NCI-H345 treated with DMSO at 0.1 percent for 48 hours (cell line): ENCODE measurements at regions not wholly inside any gene's neighbourhood (a gene's known extent, or its start where the extent isn't known, plus 50 kb on each side); places are given as distances from the start of the nearest gene placed in this dataset.

Experiments used
- DNase-seq: peaks from one replicate; lab custom pipeline; 2025; ENCODE audit not compliant: unreplicated experiment; lab: John Stamatoyannopoulos, UW

- no peak for DNase-seq
These were observed 511.6 kb upstream of the CELF4 start for GRCh38 chr18:38077229-38077628.

GRCh38 chr18:38076346-38077070 is 510.9 kb upstream of the CELF4 start:
- DNase-seq: no peak

GRCh38 chr18:38074298-38074876 is 508.8 kb upstream of the CELF4 start:
- no peak for DNase-seq

DNA sequence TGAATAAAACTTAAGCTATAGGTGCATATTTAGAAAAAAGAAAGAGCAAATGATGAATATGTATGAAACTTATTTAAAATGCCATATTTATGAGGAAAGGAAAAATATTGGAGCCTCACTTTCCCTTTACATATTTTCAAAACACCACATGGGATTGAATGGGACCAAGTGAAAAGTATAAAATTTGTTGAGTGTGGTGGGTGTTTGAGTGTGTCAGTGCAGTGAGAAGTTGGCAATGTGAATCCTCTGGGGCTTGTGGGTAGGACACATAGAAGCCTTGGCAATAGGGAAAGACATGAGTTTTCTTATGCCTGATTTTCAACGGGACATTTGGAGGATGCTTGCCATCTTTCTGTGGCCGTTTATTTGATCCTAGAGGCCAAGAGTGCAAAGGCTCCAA is 502.2 kb upstream of the CELF4 start:
- no peak for DNase-seq

- DNase-seq: no peak
These were observed 501.5 kb upstream of the CELF4 start for GRCh38 chr18:38067086-38067485.

DNA sequence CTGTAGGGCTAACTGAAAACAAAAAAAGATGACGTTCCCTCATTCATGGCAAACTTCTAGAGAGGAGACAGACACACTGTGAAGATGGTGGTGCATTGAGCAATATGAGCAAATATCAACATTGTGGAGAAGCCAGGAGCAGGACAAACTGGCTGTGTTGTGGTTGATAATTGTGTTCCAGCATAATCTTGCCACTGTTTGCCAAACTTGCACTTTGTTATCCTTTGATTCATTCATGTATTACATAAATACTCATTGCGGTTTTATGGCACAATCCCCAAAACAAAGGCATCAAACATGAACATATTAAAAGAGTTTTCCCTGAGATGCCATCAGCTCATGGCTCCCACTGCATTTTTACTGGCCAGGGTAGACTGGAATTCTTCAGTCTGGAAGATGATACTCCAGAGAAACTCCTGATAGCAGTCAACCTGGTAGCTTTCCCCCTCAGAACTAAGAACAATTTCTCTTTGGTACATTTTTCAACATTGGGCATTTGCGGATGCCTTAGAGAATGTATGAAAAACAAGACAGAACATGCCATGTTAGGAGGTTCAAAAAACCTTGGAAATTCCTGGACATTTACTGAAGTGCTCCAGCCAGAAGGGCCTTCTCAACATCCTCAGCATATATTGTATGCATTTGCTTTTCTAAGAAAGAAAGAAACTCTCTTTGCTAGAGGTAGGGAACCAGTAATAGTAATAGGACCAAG is 487.4 kb upstream of the CELF4 start:
- DNase-seq: no peak

GRCh38 chr18:38047820-38048219 is 482.2 kb upstream of the CELF4 start:
- no peak for DNase-seq

DNA sequence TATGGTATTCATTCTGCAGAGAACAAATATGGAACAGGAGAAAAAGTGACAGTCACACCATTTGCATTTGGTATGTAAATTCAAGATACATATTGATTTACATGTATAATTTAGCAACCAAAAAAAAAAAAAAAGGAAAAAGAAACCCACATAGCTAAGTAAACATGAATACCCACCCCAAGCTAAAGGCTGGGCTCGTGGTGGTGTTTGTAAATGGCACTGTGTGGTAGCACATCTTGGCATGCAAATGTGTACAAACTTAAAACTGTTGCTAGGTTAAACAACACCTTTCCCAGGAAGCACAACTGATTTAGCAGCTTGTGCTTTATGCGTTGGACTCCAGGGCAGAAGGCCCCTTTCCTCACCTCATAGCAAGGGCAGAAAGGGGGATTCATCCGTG is 481.1 kb upstream of the CELF4 start:
- DNase-seq: no peak

DNA sequence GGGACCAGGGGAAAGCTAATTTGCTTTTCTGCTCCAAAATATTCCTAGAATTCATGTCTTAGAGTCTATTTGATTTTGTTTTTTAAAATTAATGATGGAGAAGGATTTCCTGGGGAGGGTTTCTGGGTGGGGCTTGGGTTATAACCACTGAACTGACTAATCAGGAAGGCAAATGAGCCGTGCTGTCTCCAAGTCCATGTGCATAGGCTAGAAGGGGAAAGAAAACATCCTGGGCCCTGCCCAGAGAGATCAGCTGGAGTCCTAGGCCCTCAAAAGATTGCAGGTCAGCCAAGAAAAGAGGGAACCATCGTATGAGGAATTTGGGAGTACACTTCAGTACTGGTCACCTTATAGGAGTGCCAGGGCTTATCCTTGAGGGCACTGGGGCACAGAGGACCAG is 480.2 kb upstream of the CELF4 start:
- DNase-seq: no peak

DNA sequence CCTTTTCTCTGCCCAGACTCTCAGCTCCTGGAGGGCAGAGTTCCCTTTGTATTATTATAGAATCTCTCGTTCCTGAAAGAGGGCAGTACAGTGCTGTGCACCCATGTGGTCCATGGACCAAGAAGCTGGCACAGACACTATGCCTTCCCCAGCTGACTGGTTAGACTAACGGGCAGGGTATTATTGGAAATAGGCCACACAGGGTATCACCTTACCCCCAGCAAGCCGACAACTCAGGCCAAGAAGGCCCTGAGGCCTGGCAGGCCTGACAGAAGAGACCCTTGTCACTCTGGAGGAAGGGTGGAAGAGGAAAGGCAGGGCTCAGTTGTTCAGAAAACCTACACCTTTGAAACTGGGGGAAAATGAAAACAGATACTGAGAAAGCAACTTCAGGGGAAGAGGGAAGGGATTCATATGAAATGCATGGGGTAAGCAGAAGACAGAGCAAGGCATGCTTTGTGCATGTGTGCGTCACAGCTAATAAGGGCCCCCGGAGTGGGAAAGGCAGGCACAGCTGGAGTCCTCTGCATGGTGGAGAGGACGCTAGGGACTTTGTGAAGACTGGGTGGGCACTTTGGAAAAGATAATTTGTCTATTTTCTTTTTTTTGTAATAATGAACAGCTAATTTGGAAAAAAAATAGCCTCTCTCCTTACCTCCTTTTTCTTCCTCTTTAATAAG is 476.8 kb upstream of the CELF4 start:
- DNase-seq: no peak

DNA sequence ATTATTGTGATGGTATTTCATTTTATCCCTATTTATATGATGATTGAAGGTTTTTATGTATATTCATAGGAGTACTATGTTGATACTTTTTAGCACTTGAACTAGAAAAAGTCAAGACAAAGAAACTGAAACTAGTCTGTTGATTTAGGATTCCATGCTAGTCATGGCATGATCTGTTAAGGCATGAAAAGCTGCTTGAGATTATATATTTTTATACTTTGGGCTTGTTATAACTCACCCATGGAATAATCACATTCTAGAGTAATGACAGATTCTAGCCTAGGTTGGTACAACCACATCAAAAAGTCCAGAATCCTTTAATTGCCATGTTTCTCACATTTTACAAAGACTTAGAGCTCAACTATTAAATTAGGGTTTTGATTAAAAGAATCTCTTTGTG is 472.6 kb upstream of the CELF4 start:
- DNase-seq: no peak

- no peak for DNase-seq
These were observed 469.6 kb upstream of the CELF4 start for GRCh38 chr18:38035193-38035592.

GRCh38 chr18:38033282-38033681 is 467.7 kb upstream of the CELF4 start:
- DNase-seq: no peak

DNA sequence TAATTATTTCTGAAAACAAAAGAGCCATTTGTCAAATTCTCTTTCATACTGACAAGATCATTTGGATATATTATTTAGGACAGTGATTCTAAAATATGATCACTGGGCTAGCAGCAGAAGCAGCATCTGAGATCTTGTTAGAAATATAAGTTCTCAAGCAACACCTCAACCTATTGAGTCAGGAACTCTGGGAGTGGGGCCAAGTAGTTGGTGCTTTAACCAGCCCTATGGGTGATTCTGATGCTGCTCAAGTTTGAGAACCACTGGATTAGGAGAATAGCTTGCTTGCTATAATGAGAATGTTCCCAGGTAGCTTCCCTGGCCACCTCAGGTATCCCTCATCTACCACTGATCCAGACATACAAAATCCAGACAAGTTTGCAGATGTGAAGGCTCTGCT is 466.9 kb upstream of the CELF4 start:
- DNase-seq: no peak

DNA sequence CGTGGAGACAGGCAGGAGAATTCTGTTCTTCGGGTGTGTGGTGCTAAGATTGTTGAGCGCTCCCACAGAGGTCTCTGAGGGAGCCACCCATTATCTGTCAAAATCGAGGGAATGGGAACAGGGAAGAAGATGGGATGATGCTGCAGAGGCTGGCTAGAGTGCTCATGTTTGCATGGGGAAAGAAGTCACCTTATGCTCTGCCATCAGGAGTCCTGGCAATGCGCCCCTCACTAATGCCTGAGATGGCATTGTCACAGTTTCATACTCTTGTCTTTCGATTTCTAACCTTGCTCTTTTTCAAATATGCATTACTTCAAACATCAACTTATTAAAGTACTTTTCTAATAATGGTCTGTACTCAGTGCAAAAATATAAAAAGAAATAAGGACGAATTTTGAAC is 463.3 kb upstream of the CELF4 start:
- DNase-seq: no peak

- no peak for DNase-seq
These were observed 459.9 kb upstream of the CELF4 start for GRCh38 chr18:38025433-38026038.

DNA sequence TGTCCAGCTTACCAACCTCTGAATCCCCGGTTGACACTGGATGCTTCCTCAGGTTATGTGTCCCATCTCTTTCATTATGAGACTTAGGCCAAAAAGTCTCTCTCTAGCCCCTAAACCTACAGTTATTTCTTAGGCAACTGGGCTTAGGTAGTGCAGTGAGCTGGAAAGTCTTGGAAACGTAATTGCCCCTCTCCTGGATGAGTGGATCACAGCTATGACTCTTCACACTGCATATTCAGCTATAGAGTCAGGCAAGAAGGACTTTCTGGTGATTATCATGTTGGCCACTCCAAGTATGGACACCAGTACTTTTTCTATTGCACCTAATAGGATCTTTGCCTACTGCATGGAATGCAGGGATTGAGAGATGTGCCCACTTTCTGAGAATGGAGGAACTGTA is 458.3 kb upstream of the CELF4 start:
- DNase-seq: no peak

DNA sequence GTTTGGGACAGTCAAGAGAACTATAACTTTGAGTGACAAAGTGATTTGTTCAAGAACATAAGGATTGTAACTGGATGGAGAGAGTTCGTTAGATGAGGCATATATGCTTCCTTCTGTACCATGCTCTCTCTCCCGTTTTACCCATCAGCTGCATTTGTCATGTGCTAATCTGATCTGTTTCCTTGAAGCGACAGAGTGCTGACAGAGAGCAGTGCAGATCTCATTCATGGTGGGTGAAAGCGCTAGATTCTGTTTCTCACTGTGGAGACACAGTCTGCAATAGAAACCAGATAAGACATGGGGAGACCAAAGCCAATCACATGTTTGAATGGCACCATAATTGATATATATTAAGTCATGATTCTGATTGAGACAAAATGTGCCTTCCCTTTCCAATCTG is 456.6 kb upstream of the CELF4 start:
- DNase-seq: no peak

GRCh38 chr18:38019292-38019691 is 453.7 kb upstream of the CELF4 start:
- no peak for DNase-seq

GRCh38 chr18:38010971-38011857 is 445.6 kb upstream of the CELF4 start:
- DNase-seq: no peak
